HFFc6 (cell line): ENCODE measurements at regions not wholly inside any gene's neighbourhood (a gene's known extent, or its start where the extent isn't known, plus 50 kb on each side); places are given as distances from the start of the nearest gene placed in this dataset.

Source experiments
- DNase-seq: peaks from one replicate; pipeline ENCODE4 v3.0.0-alpha.2; 2018
- H3K27ac Mint-ChIP-seq: 2 replicates; pipeline ENCODE4 v1.8.0; 2020; ENCODE audit warnings: mild to moderate bottlenecking, mixed read lengths
- H3K27me3 Mint-ChIP-seq: 2 replicates; pipeline ENCODE4 v1.8.0; 2021; ENCODE audit warnings: mild to moderate bottlenecking, moderate library complexity, mixed read lengths; ENCODE audit not compliant: insufficient read depth
- H3K36me3 Mint-ChIP-seq: 2 replicates; pipeline ENCODE4 v1.8.0; 2021; ENCODE audit warnings: low read depth, mixed read lengths
- H3K4me1 Mint-ChIP-seq: 2 replicates; pipeline ENCODE4 v1.8.0; 2020; ENCODE audit warnings: low read depth, mixed read lengths
- H3K4me3 Mint-ChIP-seq: 2 replicates; pipeline ENCODE4 v1.8.0; 2020; ENCODE audit warnings: mild to moderate bottlenecking, moderate library complexity, mixed read lengths
- H3K9me3 Mint-ChIP-seq: 2 replicates; pipeline ENCODE4 v1.8.0; 2020; ENCODE audit warnings: mild to moderate bottlenecking, mixed read lengths
- CTCF ChIP-seq: fragments of 200-600 bp; sonication (generic); IDR thresholded peaks from 2 replicates; pipeline ENCODE4 v1.5.0; 2021; ENCODE audit warnings: antibody characterized with exemption, mild to moderate bottlenecking

GRCh38 chr2:103819599-103819998 is 1034.3 kb upstream of the POU3F3 start:
- H3K27ac Mint-ChIP-seq, result no peak overlapping the region

GRCh38 chr2:103823847-103824246 is 1030.1 kb upstream of the POU3F3 start:
- Mint-ChIP-seq H3K36me3 (no peaks in the 10 kb centered on the region), H3K27me3 (no peaks in the 10 kb centered on the region), H3K27ac (no peak overlapping the region), H3K4me1 (no peaks in the 10 kb centered on the region), H3K4me3 (no peak overlapping the region), H3K9me3 (peaks cover 49% of the 10 kb centered on the region)
- TF ChIP-seq CTCF, result no peak
- DNase-seq, result no peak

More at GRCh38 chr2:103819599-103819998, 1034.3 kb upstream of the POU3F3 start:
- Mint-ChIP-seq H3K4me3 (no peak overlapping the region), H3K4me1 (no peaks in the 10 kb centered on the region), H3K27me3 (no peaks in the 10 kb centered on the region), H3K9me3 (peaks cover 50% of the 10 kb centered on the region), H3K36me3 (no peaks in the 10 kb centered on the region)
- TF ChIP-seq CTCF, result no peak
- no peak for DNase-seq

- TF ChIP-seq CTCF, result no peak
- H3K4me3 Mint-ChIP-seq, result no peak overlapping the region
- peaks cover 4% of the 10 kb centered on the region; the same call in 1 of the 2 replicates for H3K36me3 Mint-ChIP-seq
- H3K27me3 Mint-ChIP-seq, result no peaks in the 10 kb centered on the region
- DNase-seq, result no peak
- no peaks in the 10 kb centered on the region for H3K4me1 Mint-ChIP-seq
- H3K27ac Mint-ChIP-seq, result no peak overlapping the region
- H3K9me3 Mint-ChIP-seq, result peaks cover 40% of the 10 kb centered on the region
These were observed 1006.6 kb upstream of the POU3F3 start for GRCh38 chr2:103847276-103847675.

GRCh38 chr2:103859238-103859637 is 994.7 kb upstream of the POU3F3 start:
- TF ChIP-seq CTCF, result no peak
- no peaks in the 10 kb centered on the region for H3K36me3 Mint-ChIP-seq
- no peak overlapping the region for H3K27ac Mint-ChIP-seq
- no peaks in the 10 kb centered on the region for H3K27me3 Mint-ChIP-seq
- H3K4me1 Mint-ChIP-seq, result no peaks in the 10 kb centered on the region
- no peak for DNase-seq
- H3K9me3 Mint-ChIP-seq, result peaks cover 27% of the 10 kb centered on the region
- H3K4me3 Mint-ChIP-seq, result no peak overlapping the region

DNA sequence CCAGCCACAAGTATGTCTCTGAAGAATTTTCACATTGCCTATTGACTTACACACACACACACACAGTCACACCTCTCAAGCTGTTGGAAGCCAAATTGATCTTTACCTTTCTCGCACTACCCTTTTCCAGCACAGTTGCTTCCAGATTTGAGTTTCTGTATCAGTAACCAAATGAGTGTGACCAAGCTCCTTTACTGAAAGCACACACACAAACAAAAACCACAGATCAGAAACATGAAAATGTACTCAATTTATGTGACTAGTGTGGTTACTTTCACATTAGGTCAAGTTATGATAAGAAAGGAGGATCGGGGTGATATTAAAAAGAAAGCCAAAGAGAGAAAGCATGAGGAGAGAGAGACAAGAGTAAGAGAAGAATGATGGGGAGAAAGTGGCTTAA is 993.9 kb upstream of the POU3F3 start:
- TF ChIP-seq CTCF, result no peak
- Mint-ChIP-seq H3K27ac (no peak overlapping the region), H3K9me3 (peaks cover 27% of the 10 kb centered on the region), H3K4me1 (no peaks in the 10 kb centered on the region), H3K4me3 (no peak overlapping the region), H3K27me3 (no peaks in the 10 kb centered on the region), H3K36me3 (no peaks in the 10 kb centered on the region)
- no peak for DNase-seq

DNA sequence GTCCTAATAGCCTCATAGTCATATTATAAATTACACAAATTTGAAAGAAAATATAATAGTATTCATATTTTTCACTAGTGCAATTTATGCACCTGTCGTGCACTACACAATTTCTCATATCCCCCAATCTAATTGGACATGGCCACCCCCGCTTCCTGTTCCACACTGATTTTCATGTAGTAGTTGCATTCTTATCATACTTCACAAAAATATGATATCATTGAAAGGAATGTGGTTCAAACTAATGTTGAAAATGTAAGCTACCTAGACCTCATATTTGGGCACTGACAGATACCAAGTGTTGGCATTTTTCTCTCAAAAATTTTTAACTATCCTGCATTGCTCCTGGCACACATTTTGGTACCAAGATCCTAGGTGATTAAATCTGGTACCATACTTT is 985.5 kb upstream of the POU3F3 start:
- DNase-seq, result no peak
- no peak for TF ChIP-seq CTCF

More for the DNA sequence above, 985.5 kb upstream of the POU3F3 start:
- H3K27me3 Mint-ChIP-seq, result no peaks in the 10 kb centered on the region
- H3K4me1 Mint-ChIP-seq, result no peaks in the 10 kb centered on the region
- H3K27ac Mint-ChIP-seq, result no peak overlapping the region
- H3K4me3 Mint-ChIP-seq, result no peak overlapping the region
- H3K9me3 Mint-ChIP-seq, result peaks cover 17% of the 10 kb centered on the region
- peaks cover 6% of the 10 kb centered on the region; the same call in 1 of the 2 replicates for H3K36me3 Mint-ChIP-seq
